ENCODE measurements at regions not wholly inside any gene's neighbourhood (a gene's known extent, or its start where the extent isn't known, plus 50 kb on each side); places are given as distances from the start of the nearest gene placed in this dataset.

DNA sequence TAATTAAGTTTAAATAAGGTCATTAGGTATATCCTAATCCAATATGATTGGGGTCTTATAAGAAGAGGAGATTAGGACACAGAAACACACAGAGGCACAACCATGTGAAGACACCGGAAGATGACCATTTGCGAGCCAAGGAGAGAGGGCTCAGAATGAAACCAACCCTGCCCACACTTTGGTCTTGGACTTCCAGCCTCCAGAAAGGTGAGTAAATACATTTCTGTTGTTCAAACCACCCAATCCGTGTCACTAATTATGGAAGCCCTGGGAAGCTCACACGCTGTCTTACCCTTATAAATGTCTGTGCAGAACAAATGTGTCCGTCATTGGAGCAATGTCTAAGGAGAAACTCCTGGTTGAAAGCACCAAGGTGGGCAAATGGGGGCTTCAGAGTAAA lies 95.0 kb downstream of the IYD start:
- H3K4me1 ChIP-seq (ENCODE audit: insufficient read depth, low read length), result no peaks in the 10 kb centered on the region
- BruUV-seq (replicated peaks), result no TSS peak

More for the DNA sequence above, 95.0 kb downstream of the IYD start:
- H3K4me3 ChIP-seq (replicated peaks in 1 of 3; ENCODE audit: insufficient read depth in 1 of 3, low read depth in 2 of 3, low read length in 3 of 3), result no peak overlapping the region
- no peak overlapping the region for H2AFZ ChIP-seq (ENCODE audit: low read length)
- TF ChIP-seq, protein P1, sequence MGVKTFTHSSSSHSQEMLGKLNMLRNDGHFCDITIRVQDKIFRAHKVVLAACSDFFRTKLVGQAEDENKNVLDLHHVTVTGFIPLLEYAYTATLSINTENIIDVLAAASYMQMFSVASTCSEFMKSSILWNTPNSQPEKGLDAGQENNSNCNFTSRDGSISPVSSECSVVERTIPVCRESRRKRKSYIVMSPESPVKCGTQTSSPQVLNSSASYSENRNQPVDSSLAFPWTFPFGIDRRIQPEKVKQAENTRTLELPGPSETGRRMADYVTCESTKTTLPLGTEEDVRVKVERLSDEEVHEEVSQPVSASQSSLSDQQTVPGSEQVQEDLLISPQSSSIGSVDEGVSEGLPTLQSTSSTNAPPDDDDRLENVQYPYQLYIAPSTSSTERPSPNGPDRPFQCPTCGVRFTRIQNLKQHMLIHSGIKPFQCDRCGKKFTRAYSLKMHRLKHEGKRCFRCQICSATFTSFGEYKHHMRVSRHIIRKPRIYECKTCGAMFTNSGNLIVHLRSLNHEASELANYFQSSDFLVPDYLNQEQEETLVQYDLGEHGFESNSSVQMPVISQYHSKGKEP (CRISPR knock-in tag; IDR thresholded peaks at IDR 0.05), result no peak
- TF ChIP-seq MAF1 (CRISPR knock-in tag; IDR thresholded peaks at IDR 0.05; ENCODE audit: borderline replicate concordance) (no peak), ISL2 (CRISPR knock-in tag; IDR thresholded peaks at IDR 0.05) (no peak)
- TF ChIP-seq, protein P2, sequence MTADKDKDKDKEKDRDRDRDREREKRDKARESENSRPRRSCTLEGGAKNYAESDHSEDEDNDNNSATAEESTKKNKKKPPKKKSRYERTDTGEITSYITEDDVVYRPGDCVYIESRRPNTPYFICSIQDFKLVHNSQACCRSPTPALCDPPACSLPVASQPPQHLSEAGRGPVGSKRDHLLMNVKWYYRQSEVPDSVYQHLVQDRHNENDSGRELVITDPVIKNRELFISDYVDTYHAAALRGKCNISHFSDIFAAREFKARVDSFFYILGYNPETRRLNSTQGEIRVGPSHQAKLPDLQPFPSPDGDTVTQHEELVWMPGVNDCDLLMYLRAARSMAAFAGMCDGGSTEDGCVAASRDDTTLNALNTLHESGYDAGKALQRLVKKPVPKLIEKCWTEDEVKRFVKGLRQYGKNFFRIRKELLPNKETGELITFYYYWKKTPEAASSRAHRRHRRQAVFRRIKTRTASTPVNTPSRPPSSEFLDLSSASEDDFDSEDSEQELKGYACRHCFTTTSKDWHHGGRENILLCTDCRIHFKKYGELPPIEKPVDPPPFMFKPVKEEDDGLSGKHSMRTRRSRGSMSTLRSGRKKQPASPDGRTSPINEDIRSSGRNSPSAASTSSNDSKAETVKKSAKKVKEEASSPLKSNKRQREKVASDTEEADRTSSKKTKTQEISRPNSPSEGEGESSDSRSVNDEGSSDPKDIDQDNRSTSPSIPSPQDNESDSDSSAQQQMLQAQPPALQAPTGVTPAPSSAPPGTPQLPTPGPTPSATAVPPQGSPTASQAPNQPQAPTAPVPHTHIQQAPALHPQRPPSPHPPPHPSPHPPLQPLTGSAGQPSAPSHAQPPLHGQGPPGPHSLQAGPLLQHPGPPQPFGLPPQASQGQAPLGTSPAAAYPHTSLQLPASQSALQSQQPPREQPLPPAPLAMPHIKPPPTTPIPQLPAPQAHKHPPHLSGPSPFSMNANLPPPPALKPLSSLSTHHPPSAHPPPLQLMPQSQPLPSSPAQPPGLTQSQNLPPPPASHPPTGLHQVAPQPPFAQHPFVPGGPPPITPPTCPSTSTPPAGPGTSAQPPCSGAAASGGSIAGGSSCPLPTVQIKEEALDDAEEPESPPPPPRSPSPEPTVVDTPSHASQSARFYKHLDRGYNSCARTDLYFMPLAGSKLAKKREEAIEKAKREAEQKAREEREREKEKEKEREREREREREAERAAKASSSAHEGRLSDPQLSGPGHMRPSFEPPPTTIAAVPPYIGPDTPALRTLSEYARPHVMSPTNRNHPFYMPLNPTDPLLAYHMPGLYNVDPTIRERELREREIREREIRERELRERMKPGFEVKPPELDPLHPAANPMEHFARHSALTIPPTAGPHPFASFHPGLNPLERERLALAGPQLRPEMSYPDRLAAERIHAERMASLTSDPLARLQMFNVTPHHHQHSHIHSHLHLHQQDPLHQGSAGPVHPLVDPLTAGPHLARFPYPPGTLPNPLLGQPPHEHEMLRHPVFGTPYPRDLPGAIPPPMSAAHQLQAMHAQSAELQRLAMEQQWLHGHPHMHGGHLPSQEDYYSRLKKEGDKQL (CRISPR knock-in tag; IDR thresholded peaks at IDR 0.05; ENCODE audit: low read depth), result no peak
- 53% methylated on average over 5 of the region's 5 CpGs for WGBS (ENCODE audit: low lambda C conversion rate)
- in situ Hi-C loops (cut with HindIII; ENCODE audit: extremely low pct_ligation_motif_present, low pct_unique_long_range_greater_than_20kb), result no loop called here
- FAIRE-seq, result no peak
- no peak overlapping the region for H3K27ac ChIP-seq (ENCODE audit: extremely low read length, insufficient read depth, low read length)
- ChIA-PET CTCF (ENCODE audit: low intra/inter-chr PET ratio, low total read pairs) (no interaction called here), POLR2A (no interaction called here)
- DNase-seq (ENCODE audit: low spot score), result no peak
- intact Hi-C loops (cut with micrococcal nuclease; ENCODE audit: unreplicated experiment), result no loop called here
- no peak overlapping the region for H3K4me2 ChIP-seq (ENCODE audit: low read depth, low read length)
- H3K9ac ChIP-seq (ENCODE audit: insufficient read depth, low read depth, low read length), result no peak overlapping the region
- H3K27me3 ChIP-seq (ENCODE audit: control insufficient read depth in 1 of 2, insufficient read depth in 2 of 2, low read length in 2 of 2), result no peaks in the 10 kb centered on the region
- no peak for ATAC-seq
- H3K9me3 ChIP-seq (ENCODE audit: low read length), result no peaks in the 10 kb centered on the region
- no peaks in the 10 kb centered on the region for H3K79me2 ChIP-seq (ENCODE audit: insufficient read depth, low read length)
- H3K36me3 ChIP-seq (replicated peaks in 1 of 2; ENCODE audit: control insufficient read depth in 1 of 2, insufficient read depth in 2 of 2, low read length in 2 of 2), result no peaks in the 10 kb centered on the region
- H4K20me1 ChIP-seq (ENCODE audit: insufficient read depth, low read length), result no peaks in the 10 kb centered on the region

Data from HepG2 (cell line).